NCI-H1436 (cell line): ENCODE measurements at regions not wholly inside any gene's neighbourhood (a gene's known extent, or its start where the extent isn't known, plus 50 kb on each side); places are given as distances from the start of the nearest gene placed in this dataset.
"Not testable (repeated sequence)": the region's sequence is repeated elsewhere in the genome, so short reads cannot be mapped to it uniquely, and the experiment has no call there.

Experiments used
- DNase-seq: peaks from one replicate; lab custom pipeline; 2025; lab: John Stamatoyannopoulos, UW

DNA sequence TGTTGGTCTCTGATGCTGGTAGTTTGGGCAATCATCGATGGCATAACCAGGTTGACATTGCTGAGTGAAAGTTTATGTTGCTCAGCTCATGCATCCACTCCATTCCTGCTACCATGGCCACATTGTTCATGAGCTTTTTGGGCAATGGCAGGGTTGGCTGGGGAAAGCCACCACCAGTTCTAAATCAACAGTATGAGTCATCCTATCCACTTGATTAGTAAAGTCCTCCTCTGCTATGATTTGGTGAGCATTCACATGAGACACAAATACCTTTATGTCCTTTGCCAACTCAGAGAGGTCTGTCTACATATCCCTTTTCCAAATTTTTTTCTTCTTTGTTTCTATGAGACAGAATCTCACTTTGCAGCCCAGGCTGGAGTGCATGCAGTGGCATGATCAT, 129.7 kb upstream of the FBN2 start:
- no peak for DNase-seq

- DNase-seq, result no peak
Measured at GRCh38 chr5:128668921-128669320, 130.9 kb upstream of the FBN2 start.

DNA sequence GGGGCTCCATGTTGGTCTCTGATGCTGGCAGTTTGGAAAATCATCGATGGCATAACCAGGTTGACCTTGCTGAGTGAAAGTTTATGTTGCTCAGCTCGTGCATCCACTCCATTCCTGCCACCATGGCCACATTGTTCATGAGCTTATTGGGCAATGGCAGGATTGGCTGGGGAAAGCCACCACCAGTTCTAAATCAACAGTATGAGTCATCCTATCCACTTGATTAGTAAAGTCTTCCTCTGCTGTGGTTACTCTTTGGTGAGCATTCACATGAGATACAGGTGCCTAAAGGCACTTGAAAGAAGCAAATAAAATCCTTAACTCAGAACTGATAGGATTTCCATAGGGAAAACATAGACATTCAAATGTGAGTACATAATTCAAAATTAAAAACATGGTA, 131.8 kb upstream of the FBN2 start:
- DNase-seq, result no peak

GRCh38 chr5:128671943-128672342, 133.9 kb upstream of the FBN2 start:
- no peak for DNase-seq

- DNase-seq, result no peak
Measured at GRCh38 chr5:128673000-128673399, 135.0 kb upstream of the FBN2 start.

GRCh38 chr5:128673411-128673957, 135.4 kb upstream of the FBN2 start:
- DNase-seq, result no peak

DNA sequence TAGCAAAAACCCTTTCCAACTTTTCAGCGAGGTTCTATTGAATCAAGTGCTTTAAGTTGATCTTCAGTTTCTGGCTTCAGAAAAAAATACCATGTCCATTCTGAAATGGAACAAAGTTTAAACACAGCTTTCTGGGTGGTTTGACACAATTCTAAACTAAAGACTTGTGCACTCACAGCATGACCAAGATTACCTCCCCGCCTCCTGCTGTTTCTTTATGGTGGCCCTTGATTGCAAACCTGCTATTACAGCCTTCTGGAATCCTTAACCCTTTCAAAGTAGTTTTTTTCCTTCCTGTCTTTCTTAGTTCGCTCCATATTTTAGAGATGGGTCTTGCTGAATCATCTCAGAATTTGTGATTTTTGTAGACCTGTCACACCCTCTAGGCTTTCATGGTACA, 135.9 kb upstream of the FBN2 start:
- DNase-seq, result no peak

- no peak for DNase-seq
Measured at GRCh38 chr5:128674837-128675446, 136.9 kb upstream of the FBN2 start.

DNA sequence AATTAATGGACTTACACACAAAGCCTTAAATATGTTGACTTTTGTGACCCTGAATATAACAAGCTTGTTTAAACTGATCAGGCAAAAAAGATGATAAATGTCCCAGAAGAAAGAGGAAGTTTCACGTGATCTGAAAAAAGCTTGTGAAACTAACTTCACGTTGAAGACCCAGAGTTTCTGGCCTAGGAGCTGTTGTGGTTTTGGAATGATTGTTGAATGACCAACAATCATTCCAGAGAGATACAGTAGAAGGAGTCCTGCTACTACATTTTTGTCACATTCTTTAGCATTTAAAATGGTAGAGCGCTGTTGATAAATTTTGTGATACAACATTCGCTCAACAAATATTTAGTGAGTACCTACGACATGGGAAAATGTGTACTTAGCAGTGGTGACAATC, 143.1 kb upstream of the FBN2 start:
- DNase-seq, result no peak

GRCh38 chr5:128681764-128682592, 143.9 kb upstream of the FBN2 start:
- no peak for DNase-seq

- no peak for DNase-seq
Measured at GRCh38 chr5:128682669-128683068, 144.6 kb upstream of the FBN2 start.

GRCh38 chr5:128684961-128685360, 146.9 kb upstream of the FBN2 start:
- DNase-seq, result no peak

DNA sequence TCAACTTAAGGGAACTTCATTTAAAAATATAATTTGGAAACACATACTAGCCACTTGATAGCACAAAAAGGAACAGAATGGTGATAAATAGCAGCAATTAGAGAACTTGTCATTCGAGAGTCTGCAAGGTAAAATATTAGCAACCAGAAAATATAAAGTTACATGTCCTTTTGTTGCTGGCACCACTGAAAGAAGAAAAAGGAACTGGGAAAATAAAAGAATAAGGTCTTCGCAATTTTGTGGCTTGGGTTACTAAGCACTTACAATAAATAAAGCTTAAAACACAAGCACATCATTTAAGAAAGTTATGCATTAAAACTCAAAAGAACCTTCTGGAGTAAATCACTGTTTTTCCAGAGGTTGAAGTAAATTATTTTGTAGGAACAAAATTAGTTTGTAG, 149.9 kb upstream of the FBN2 start:
- DNase-seq, result no peak

GRCh38 chr5:128693764-128694163, 155.7 kb upstream of the FBN2 start:
- no peak for DNase-seq

DNA sequence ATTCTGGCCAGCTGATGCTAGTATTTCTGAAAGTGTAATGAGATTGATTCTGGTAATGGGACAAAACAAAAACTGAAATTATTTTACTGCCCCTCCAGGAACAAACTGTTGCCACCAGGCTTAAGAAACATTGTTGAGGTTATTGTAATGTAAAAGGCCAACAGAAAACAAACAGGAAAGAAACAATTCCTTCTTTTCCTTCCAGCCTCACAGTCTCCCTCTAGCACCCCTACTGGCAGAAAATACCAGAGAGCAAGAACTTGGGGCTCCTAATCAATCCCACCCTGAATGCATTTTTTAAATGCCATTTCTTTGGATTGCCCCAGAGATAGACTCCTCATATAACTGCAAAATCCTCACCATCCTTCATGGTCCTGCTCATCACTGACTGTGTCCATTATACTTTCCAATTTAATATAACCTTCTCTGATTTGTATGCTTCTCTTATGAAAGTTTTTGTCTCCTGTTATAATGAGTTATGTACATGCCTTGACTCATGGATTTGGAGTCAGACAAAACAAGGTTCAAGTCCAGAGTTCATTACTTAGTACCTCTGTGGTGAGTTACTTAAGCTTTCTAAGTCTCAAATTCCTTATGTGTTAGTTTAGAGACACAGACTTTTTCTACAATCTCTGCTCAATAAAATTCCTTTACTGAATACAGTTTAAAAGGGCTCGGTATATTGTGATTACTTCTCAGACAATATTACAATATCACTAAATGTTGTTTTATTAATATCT, 157.9 kb upstream of the FBN2 start:
- no peak for DNase-seq

DNA sequence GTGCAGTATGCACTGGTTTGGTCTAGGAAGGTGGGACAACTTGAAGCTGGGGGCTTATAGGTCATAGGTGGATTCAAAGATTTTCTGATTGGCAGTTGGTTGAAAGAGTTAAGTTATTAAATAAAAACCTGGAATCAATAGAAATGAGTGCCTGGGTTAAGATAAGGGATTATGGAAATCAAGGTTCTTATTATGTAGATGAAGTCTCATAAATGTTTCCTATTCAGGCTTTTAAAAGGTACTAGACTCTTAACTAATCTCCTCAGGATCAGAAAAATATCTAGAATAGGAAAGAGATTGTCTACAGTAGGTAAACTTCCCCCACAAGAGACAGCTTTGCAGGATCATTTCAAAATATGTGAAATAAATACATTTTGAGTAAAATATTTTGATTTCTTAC, 163.3 kb upstream of the FBN2 start:
- DNase-seq, result no peak

DNA sequence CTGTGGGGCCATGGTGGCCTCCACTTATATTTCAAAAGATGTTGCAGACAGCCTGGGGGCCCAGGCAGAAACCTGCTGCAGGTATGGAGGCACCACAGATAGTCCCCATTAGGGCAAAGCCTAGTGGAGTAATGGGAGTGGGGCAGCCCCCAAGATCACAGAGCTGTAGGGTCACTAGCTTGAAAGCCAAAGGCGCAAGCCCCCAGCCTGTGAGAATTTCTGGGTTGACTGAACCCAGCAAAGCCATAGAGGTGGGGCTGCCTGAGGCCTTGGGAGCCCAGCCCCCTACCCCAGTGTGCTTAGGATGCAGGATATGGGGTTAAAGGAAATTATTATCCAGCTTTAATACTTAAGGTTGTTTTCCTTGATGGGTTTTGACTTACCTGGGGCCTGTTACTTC, 165.3 kb upstream of the FBN2 start:
- DNase-seq, result no peak

DNA sequence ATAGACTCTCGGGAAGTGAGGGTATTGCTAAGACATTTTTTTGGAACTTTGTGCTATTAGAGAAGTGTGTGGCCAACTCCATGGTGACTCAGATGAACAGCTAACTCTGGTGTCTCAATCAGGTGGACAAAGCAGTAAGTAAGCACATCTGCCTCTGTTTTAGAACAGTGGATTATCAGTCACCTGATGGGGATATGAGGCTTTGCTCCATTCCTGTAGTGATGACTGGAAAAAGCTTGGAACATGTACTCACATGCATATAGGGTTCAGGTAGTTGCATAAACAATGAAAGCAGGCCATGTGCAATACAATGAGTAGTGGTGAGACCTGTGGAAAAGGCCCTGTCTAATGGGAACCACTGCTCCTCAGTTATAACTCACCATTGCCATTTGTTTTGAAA, 168.2 kb upstream of the FBN2 start:
- DNase-seq, result no peak

DNA sequence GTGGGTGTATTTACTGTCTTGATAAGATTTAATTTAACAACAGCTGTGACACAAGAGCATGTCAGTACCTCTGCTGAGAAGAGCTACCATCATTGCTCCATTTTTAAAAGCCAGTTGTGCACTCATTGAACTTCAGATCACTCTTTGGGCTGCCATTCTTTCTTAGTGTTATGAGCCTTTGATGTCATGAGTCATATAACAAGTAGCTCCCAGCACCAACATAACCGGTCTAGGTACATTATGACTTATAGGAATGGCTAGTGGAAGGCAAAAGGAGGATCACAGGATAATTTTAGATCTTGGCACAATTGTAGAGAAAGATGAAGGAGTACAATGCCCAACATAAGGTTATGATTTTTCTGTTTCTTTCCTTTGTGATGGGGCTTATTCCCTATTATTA, 170.8 kb upstream of the FBN2 start:
- DNase-seq, result no peak

DNA sequence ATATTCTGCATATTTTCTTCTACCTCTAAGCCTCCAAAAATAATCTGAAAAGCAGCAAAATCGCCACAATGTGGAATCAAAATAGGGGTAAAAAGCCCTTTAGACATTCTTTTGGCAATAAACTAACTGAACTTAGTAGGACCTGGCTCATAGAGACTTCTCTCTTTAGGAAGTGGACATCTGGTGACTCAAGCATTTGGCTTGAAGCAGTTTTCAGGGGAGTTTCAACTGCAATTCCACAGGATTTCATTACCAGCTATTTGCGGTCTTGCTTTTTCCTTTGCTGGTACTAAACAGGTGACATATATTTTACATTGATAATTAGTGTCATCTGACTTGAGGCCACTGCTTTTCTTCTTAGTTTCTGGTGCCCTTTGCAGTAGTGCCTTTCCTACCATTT, 173.2 kb upstream of the FBN2 start:
- no peak for DNase-seq

DNA sequence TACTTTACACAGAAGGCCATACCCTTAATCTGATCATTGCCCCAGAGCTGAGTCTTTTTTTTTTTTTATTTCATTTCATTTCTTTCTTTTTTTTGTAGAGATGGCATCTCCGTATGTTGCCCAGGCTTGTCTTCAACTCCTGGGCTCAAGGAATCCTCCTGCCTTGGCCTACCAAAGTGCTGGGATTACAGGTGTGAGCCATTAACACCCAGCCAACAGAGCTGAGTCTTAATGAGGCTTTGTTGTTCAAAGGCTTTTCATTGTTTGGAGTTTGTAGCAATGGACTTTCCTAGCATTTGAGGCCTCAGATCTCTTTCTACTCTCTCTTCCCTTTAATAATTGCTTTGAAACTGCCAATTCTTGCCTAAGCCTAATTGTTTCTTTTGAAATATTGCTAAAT, 176.5 kb upstream of the FBN2 start:
- DNase-seq, result no peak

- no peak for DNase-seq
Measured at GRCh38 chr5:128722551-128722950, 184.5 kb upstream of the FBN2 start.

GRCh38 chr5:128730021-128730420, 192.0 kb upstream of the FBN2 start:
- DNase-seq, result not testable (repeated sequence)
